Neural progenitor cell (in vitro differentiated cells): ENCODE measurements at regions not wholly inside any gene's neighbourhood (a gene's known extent, or its start where the extent isn't known, plus 50 kb on each side); places are given as distances from the start of the nearest gene placed in this dataset.
"Not testable (repeated sequence)": the region's sequence is repeated elsewhere in the genome, so short reads cannot be mapped to it uniquely, and the experiment has no call there.

Experiments
- CTCF ChIP-seq: fragments of 200-600 bp; sonication (generic); IDR thresholded peaks from 2 replicates; pipeline ENCODE4 v1.5.1; 2017; ENCODE audit warnings: antibody characterized with exemption, mild to moderate bottlenecking
- EZH2 ChIP-seq: fragments of 200-600 bp; sonication (generic); IDR thresholded peaks from 2 replicates; pipeline ENCODE4 v1.6.1; 2017; ENCODE audit warnings: antibody characterized with exemption, mild to moderate bottlenecking, moderate library complexity

DNA sequence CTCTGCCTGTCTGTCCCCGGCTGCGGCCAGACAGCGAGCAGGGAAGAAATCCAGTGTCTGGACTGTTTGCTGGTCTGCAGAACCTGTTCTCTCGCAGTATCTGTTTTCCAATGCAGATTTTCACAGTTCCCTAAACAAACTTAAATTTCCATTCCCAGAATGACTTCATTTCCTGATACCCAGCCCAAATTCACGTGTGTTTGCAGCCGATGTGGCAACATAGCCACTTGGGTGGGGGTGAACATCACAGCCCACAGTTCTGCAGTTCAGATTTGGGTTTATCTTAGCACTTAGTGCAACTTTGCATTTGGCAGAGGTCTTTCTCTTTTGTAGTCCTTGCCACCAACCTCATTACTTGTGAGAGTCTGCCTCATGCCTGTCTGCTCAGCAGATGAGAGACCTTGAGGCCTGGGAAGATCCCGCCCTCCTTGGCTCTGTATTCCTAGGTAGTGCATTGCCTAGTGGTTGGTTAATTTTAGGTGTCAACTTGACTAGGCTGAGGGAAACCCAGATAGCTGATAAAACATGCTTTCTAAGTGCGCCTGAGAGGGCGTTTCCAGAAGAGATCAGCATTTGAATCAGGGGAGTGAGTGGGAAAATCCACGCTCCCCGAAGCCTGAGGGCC, 122.8 kb upstream of the FAM20C start:
- not testable (repeated sequence) for TF ChIP-seq CTCF, EZH2
